Chondrocyte (in vitro differentiated cells): ENCODE measurements at regions not wholly inside any gene's neighbourhood (a gene's known extent, or its start where the extent isn't known, plus 50 kb on each side); places are given as distances from the start of the nearest gene placed in this dataset.

Source experiments
- DNase-seq: peaks from one replicate; pipeline ENCODE4 v3.0.0; 2021; ENCODE audit warnings: mixed read lengths, low spot score
- H3K27ac Mint-ChIP-seq: one replicate; pipeline ENCODE4 v1.8.0; 2021; ENCODE audit warnings: mild to moderate bottlenecking, moderate library complexity, mixed read lengths; ENCODE audit not compliant: unreplicated experiment
- H3K27me3 Mint-ChIP-seq: 2 replicates; pipeline ENCODE4 v1.8.0; 2021; ENCODE audit warnings: low read depth, mixed read lengths
- H3K36me3 Mint-ChIP-seq: 2 replicates; pipeline ENCODE4 v1.8.0; 2021; ENCODE audit warnings: low read depth, mixed read lengths
- H3K4me1 Mint-ChIP-seq: 2 replicates; pipeline ENCODE4 v1.8.0; 2021; ENCODE audit warnings: low read depth, mild to moderate bottlenecking, mixed read lengths
- H3K4me3 Mint-ChIP-seq: one replicate; pipeline ENCODE4 v1.8.0; 2021; ENCODE audit warnings: mild to moderate bottlenecking, moderate library complexity, mixed read lengths; ENCODE audit not compliant: unreplicated experiment
- H3K9me3 Mint-ChIP-seq: 2 replicates; pipeline ENCODE4 v1.8.0; 2021; ENCODE audit warnings: low read depth, mixed read lengths
- CTCF ChIP-seq: fragments of 200-600 bp; sonication (generic); IDR thresholded peaks from 2 replicates; pipeline ENCODE4 v1.5.0; 2021; ENCODE audit warnings: antibody characterized with exemption, mild to moderate bottlenecking, moderate library complexity

- Mint-ChIP-seq H3K36me3 (no peaks in the 10 kb centered on the region), H3K27ac (no peak overlapping the region), H3K9me3 (no peaks in the 10 kb centered on the region), H3K27me3 (no peaks in the 10 kb centered on the region), H3K4me1 (no peaks in the 10 kb centered on the region), H3K4me3 (no peak overlapping the region)
- DNase-seq = no peak
- TF ChIP-seq CTCF = no peak
Measured at GRCh38 chr14:53778263-53778662, 178.4 kb downstream of the BMP4 start.

DNA sequence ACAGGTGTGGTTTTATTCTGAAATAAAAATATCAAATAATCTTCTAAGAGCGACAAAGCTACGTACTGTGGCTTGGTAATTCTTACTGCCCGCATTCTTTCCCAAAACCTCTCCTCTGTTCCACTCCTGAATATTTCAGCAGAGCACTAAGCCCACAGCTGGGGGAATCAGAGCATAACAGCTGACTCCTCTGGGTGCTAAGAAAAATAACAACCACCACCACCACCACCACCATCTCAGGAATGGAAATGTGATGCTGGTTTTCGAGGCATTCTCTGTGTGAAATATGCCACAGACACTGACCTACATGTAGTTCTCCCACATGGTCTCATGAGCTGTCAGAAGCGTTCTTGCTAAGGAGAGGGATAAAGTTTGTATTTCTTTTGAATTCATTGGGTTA lies 183.7 kb downstream of the BMP4 start:
- DNase-seq = no peak
- Mint-ChIP-seq H3K36me3 (no peaks in the 10 kb centered on the region), H3K27me3 (no peaks in the 10 kb centered on the region), H3K27ac (no peak overlapping the region), H3K4me1 (peaks cover 12% of the 10 kb centered on the region), H3K9me3 (no peaks in the 10 kb centered on the region), H3K4me3 (no peak overlapping the region)
- no peak for TF ChIP-seq CTCF

DNA sequence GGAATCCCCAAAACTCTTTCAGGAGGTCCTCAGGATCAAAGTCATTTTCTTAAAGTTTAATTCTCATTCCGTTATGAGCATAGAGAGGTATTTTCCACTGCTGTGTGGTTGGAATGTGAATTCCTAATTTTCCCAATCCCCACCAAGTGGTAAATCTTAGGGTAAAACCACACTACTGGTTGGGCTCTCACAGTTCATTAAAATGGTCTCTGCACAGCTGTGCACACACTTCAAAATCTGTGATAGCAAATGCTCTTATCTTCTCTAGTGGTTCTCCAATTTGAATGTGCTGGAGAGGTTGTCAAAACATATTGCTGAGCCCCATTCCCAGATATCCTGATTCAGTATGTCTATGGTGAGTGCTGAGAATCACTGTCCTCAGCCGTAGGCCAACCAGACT lies 189.1 kb downstream of the BMP4 start:
- peaks cover 6% of the 10 kb centered on the region for H3K4me1 Mint-ChIP-seq
- no peak overlapping the region for H3K27ac Mint-ChIP-seq
- no peaks in the 10 kb centered on the region for H3K27me3 Mint-ChIP-seq
- peaks cover 1% of the 10 kb centered on the region for H3K9me3 Mint-ChIP-seq
- no peak for DNase-seq
- no peak overlapping the region for H3K4me3 Mint-ChIP-seq
- no peaks in the 10 kb centered on the region for H3K36me3 Mint-ChIP-seq
- no peak for TF ChIP-seq CTCF

- Mint-ChIP-seq H3K9me3 (peaks cover 11% of the 10 kb centered on the region), H3K4me3 (no peak overlapping the region), H3K4me1 (no peaks in the 10 kb centered on the region), H3K27ac (no peak overlapping the region), H3K27me3 (no peaks in the 10 kb centered on the region), H3K36me3 (peaks cover under 1% of the 10 kb centered on the region)
- DNase-seq = no peak
- no peak for TF ChIP-seq CTCF
Measured at GRCh38 chr14:53766601-53767000, 190.0 kb downstream of the BMP4 start.

- no peak for TF ChIP-seq CTCF
- H3K4me1 Mint-ChIP-seq = no peaks in the 10 kb centered on the region
- no peak for DNase-seq
- peaks cover 5% of the 10 kb centered on the region for H3K36me3 Mint-ChIP-seq
- H3K27ac Mint-ChIP-seq = no peak overlapping the region
- H3K27me3 Mint-ChIP-seq = no peaks in the 10 kb centered on the region
- H3K4me3 Mint-ChIP-seq = no peak overlapping the region
- H3K9me3 Mint-ChIP-seq = peaks cover 15% of the 10 kb centered on the region
Measured at GRCh38 chr14:53766106-53766505, 190.5 kb downstream of the BMP4 start.
